ENCODE measurements at regions not wholly inside any gene's neighbourhood (a gene's known extent, or its start where the extent isn't known, plus 50 kb on each side); places are given as distances from the start of the nearest gene placed in this dataset.

DNA sequence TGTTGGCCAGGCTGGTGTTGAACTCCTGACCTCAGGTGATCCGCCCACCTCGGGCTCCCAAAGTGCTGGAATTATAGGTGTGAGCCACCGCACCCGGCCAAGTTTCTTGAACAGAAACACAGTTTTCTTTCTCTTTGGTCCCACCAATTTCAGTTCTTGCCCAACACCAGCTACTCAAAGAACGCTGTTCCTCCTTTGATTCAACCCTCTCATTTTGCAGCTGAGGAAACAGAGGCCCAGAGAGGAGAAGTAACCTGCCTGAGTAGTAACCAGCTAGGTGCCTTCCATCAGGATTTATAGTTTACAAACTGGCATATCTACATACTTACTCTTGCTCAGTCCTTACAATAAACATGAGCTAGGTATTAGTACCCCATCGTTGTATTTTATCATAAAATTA is 119.9 kb downstream of the SYF2 start:
- H3K27me3 ChIP-seq (ENCODE audit: control insufficient read depth in 1 of 2, insufficient read depth in 2 of 2, low read length in 2 of 2) = no peaks in the 10 kb centered on the region
- no peak overlapping the region for H3K27ac ChIP-seq (ENCODE audit: low read depth, low read length)
- no peak overlapping the region for H3K4me3 ChIP-seq (ENCODE audit: low read depth in 1 of 2, low read length in 2 of 2)
- H3K9me3 ChIP-seq (ENCODE audit: low read length) = no peaks in the 10 kb centered on the region
- H3K4me1 ChIP-seq (ENCODE audit: insufficient read depth, low read length) = no peaks in the 10 kb centered on the region
- no peak overlapping the region for H3K9ac ChIP-seq (ENCODE audit: low read length)
- no peaks in the 10 kb centered on the region for H3K36me3 ChIP-seq (ENCODE audit: insufficient read depth, low read length)

DNA sequence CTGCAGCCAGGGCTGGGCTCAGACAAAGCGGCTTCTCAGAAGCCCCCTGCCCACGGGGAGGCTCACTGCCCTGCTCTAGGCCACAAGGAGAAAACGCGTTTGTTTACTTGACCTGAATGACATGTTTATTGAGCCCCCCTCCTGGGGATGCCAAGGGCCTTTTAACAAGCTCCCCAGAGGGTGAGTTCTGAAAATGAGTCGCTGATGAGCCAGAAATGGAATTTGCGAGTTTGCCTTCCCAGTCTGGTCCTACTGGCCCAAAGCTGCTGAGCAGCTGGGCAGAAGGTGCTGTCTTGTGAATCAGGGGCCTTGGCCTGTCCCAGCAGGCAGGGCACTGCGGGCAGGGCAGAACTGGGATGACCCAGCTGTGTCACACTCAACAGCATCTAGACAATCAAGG is 120.6 kb downstream of the SYF2 start:
- Histone ChIP-seq H3K9ac (ENCODE audit: low read length) (no peak overlapping the region), H3K27me3 (ENCODE audit: control insufficient read depth in 1 of 2, insufficient read depth in 2 of 2, low read length in 2 of 2) (peaks cover 0 to 6% of the 10 kb centered on the region in 2 donors), H3K36me3 (ENCODE audit: insufficient read depth, low read length) (no peaks in the 10 kb centered on the region), H3K4me3 (ENCODE audit: low read depth in 1 of 2, low read length in 2 of 2) (no peak overlapping the region), H3K9me3 (ENCODE audit: low read length) (no peaks in the 10 kb centered on the region), H3K27ac (ENCODE audit: low read depth, low read length) (no peak overlapping the region), H3K4me1 (ENCODE audit: insufficient read depth, low read length) (no peaks in the 10 kb centered on the region)

DNA sequence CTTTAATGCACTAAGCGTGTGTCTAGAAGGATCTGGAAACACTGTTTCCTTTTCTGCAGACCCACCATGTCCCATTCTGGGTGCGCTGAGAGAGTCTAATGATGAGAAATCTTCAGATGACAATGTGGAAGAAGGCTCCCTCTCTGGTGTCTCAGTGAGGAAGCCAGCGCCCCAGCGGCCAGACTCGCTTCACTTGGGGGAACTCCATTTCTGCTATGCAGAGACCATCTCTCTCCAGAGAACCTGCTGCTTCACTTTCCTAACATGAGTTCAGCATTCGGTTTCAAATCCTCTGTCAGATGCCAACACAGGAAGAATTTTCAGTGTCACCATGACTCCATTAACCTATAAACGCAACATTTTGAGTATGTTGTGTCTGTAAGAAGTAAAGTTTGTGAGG is 121.8 kb downstream of the SYF2 start:
- Histone ChIP-seq H3K27me3 (ENCODE audit: control insufficient read depth in 1 of 2, insufficient read depth in 2 of 2, low read length in 2 of 2) (peaks cover 0 to 8% of the 10 kb centered on the region in 2 donors), H3K9me3 (ENCODE audit: low read length) (no peaks in the 10 kb centered on the region), H3K4me1 (ENCODE audit: insufficient read depth, low read length) (no peaks in the 10 kb centered on the region), H3K9ac (ENCODE audit: low read length) (no peak overlapping the region), H3K27ac (ENCODE audit: low read depth, low read length) (no peak overlapping the region), H3K36me3 (ENCODE audit: insufficient read depth, low read length) (no peaks in the 10 kb centered on the region), H3K4me3 (ENCODE audit: low read depth in 1 of 2, low read length in 2 of 2) (no peak overlapping the region)

DNA sequence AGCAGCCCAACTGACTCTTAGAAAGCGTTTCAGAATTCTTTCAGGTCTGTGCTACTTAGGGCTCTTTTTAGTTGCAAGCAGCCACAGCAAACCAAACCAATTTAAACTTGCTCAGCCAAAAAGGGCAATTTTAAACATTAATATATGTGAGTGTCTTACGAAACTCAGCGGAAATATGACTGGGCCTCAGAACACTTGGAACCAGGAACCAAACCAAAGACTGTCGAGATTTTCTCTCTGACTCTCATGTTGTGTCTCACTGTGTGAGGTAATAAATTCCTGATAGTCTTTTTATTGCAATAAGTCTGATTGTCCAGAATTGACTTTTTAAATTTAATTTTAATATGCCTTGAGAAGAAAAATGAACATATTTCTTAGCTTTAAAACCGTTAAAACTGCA is 122.3 kb downstream of the SYF2 start:
- no peak overlapping the region for H3K9ac ChIP-seq (ENCODE audit: low read length)
- no peak overlapping the region for H3K27ac ChIP-seq (ENCODE audit: low read depth, low read length)
- H3K4me3 ChIP-seq (ENCODE audit: low read depth in 1 of 2, low read length in 2 of 2) = no peak overlapping the region
- no peaks in the 10 kb centered on the region for H3K9me3 ChIP-seq (ENCODE audit: low read length)
- no peaks in the 10 kb centered on the region for H3K36me3 ChIP-seq (ENCODE audit: insufficient read depth, low read length)
- no peaks in the 10 kb centered on the region for H3K4me1 ChIP-seq (ENCODE audit: insufficient read depth, low read length)
- H3K27me3 ChIP-seq (ENCODE audit: control insufficient read depth in 1 of 2, insufficient read depth in 2 of 2, low read length in 2 of 2) = peaks cover 0 to 8% of the 10 kb centered on the region in 2 donors

DNA sequence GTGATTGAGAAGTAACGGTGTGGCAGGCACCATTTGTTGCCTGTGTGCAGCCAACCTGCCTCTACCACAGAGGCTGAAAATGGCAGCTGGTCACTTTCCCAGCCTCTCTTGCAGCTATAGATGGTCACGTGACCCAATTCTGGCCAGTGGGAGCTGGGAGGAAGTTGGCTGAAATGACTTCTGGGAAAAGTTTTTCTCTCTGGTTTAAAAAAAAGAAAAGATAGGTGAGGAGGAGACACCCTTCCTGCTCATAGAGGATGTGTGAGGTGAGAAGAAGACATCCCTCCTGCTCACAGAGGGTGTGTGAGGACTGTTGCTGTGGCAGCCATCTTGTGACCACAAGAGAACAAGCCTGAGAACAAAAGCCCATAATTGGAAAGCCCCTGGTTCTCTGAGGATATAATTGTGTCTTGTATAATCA is 122.8 kb downstream of the SYF2 start:
- no peak overlapping the region for H3K4me3 ChIP-seq (ENCODE audit: low read depth in 1 of 2, low read length in 2 of 2)
- H3K36me3 ChIP-seq (ENCODE audit: insufficient read depth, low read length) = no peaks in the 10 kb centered on the region
- no peaks in the 10 kb centered on the region for H3K4me1 ChIP-seq (ENCODE audit: insufficient read depth, low read length)
- no peaks in the 10 kb centered on the region for H3K9me3 ChIP-seq (ENCODE audit: low read length)
- no peak overlapping the region for H3K9ac ChIP-seq (ENCODE audit: low read length)
- peaks cover 0 to 8% of the 10 kb centered on the region in 2 donors for H3K27me3 ChIP-seq (ENCODE audit: control insufficient read depth in 1 of 2, insufficient read depth in 2 of 2, low read length in 2 of 2)
- H3K27ac ChIP-seq (ENCODE audit: low read depth, low read length) = no peak overlapping the region

DNA sequence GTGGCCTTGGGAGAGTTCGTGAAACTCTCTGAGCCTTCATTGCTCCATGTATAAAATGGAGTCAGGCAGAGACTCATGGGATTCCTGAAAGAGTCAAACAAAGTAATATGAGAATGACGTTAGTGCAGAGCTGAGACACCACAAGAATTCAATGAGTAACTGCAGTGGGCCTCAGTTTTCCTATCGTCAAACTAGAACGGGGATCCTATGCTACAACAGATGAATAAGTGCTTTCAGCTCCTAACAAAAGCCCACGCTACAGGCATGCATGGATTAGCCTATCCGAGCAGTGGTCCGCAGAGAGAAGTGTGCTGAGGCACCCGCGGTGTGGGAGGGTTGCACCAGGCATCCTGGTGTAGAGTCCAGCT is 124.7 kb downstream of the SYF2 start:
- H3K36me3 ChIP-seq (ENCODE audit: insufficient read depth, low read length) = no peaks in the 10 kb centered on the region
- H3K9ac ChIP-seq (ENCODE audit: low read length) = no peak overlapping the region
- H3K9me3 ChIP-seq (ENCODE audit: low read length) = no peaks in the 10 kb centered on the region
- H3K4me3 ChIP-seq (ENCODE audit: low read depth in 1 of 2, low read length in 2 of 2) = no peak overlapping the region
- H3K27ac ChIP-seq (ENCODE audit: low read depth, low read length) = no peak overlapping the region
- H3K4me1 ChIP-seq (ENCODE audit: insufficient read depth, low read length) = no peaks in the 10 kb centered on the region
- H3K27me3 ChIP-seq (ENCODE audit: control insufficient read depth in 1 of 2, insufficient read depth in 2 of 2, low read length in 2 of 2) = peaks cover 0 to 8% of the 10 kb centered on the region in 2 donors

DNA sequence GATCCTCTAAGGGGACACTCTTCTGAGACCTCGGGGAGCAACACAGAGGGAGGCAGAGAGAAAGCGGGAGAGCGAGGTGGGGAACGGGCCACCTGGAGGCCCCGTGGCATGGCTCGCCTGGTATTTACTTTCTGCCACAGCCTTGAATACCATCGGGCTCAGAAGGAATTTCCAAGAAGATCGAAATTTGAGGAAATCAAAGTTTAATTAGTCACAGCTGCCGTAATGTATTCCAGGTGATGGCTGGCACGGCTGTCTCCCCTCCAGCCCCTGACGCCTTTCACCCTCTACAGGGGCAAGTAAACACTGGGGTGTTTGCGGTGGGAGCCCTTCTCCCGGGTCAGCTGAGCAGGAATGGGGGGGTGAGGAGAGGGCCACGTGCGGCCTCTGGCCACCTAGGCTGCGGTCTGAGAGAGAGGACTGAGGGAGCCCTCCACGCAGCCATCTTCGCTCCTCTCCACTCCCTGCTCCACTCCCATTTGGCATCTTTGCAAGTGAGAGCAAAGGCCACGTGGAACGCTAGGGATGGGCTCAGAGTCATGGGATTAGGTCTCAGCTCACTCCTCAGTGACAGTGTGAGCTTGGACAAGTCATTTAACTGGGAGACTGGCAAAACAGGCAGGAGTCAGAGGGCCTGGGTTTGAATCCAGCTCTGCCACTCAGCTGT is 125.2 kb downstream of the SYF2 start:
- no peak overlapping the region for H3K4me3 ChIP-seq (ENCODE audit: low read depth in 1 of 2, low read length in 2 of 2)
- H3K36me3 ChIP-seq (ENCODE audit: insufficient read depth, low read length) = no peaks in the 10 kb centered on the region
- H3K4me1 ChIP-seq (ENCODE audit: insufficient read depth, low read length) = no peaks in the 10 kb centered on the region
- H3K27ac ChIP-seq (ENCODE audit: low read depth, low read length) = no peak overlapping the region
- peaks cover 0 to 8% of the 10 kb centered on the region in 2 donors for H3K27me3 ChIP-seq (ENCODE audit: control insufficient read depth in 1 of 2, insufficient read depth in 2 of 2, low read length in 2 of 2)
- no peak overlapping the region for H3K9ac ChIP-seq (ENCODE audit: low read length)
- H3K9me3 ChIP-seq (ENCODE audit: low read length) = no peaks in the 10 kb centered on the region

DNA sequence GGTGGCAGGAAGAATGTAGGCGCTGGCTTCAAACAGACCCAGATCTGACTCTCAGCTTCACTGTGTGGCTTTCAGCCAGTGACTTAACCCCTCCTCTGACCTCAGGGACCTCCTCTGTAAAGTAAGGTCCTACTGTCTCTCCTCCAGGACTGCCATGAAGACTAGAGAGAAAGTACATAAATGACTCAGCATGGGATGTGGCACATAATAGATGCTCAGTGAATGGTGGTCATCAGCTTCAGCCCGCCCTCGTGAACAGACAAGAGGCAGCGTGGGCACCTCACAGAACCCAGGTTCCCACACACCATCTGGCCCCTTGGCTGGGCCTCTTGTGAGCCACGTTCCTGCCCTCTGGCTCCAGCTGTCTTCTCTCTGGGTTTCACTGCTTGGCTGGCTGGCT is 126.0 kb downstream of the SYF2 start:
- H3K9me3 ChIP-seq (ENCODE audit: low read length) = no peaks in the 10 kb centered on the region

DNA sequence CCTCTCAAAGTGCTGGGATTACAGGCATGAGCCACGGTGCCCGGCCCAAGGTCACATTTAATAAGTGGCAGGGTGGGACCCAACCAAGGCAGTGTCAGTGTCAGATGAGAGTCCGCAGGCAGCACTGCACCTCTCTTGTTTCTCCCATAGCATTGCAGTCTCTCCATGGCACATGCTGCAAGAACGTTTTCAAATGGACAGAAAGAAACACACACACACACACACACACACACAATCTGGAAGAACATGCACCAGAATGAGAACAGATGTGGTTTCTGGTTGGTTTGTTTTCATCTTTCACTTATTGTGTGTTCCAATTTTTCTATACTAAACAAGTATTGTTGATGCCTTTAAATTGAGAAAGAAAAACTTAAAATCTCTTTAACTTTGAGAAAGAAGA is 126.5 kb downstream of the SYF2 start:
- Histone ChIP-seq H3K27ac (ENCODE audit: low read depth, low read length) (no peak overlapping the region), H3K27me3 (ENCODE audit: control insufficient read depth in 1 of 2, insufficient read depth in 2 of 2, low read length in 2 of 2) (peaks cover 0 to 9% of the 10 kb centered on the region in 2 donors), H3K4me1 (ENCODE audit: insufficient read depth, low read length) (no peaks in the 10 kb centered on the region), H3K9ac (ENCODE audit: low read length) (no peak overlapping the region), H3K9me3 (ENCODE audit: low read length) (no peaks in the 10 kb centered on the region), H3K4me3 (ENCODE audit: low read depth in 1 of 2, low read length in 2 of 2) (no peak overlapping the region), H3K36me3 (ENCODE audit: insufficient read depth, low read length) (no peaks in the 10 kb centered on the region)

More for the DNA sequence above, 126.0 kb downstream of the SYF2 start:
- no peaks in the 10 kb centered on the region for H3K36me3 ChIP-seq (ENCODE audit: insufficient read depth, low read length)
- H3K4me1 ChIP-seq (ENCODE audit: insufficient read depth, low read length) = no peaks in the 10 kb centered on the region
- no peak overlapping the region for H3K9ac ChIP-seq (ENCODE audit: low read length)
- peaks cover 0 to 8% of the 10 kb centered on the region in 2 donors for H3K27me3 ChIP-seq (ENCODE audit: control insufficient read depth in 1 of 2, insufficient read depth in 2 of 2, low read length in 2 of 2)
- no peak overlapping the region for H3K4me3 ChIP-seq (ENCODE audit: low read depth in 1 of 2, low read length in 2 of 2)
- no peak overlapping the region for H3K27ac ChIP-seq (ENCODE audit: low read depth, low read length)

DNA sequence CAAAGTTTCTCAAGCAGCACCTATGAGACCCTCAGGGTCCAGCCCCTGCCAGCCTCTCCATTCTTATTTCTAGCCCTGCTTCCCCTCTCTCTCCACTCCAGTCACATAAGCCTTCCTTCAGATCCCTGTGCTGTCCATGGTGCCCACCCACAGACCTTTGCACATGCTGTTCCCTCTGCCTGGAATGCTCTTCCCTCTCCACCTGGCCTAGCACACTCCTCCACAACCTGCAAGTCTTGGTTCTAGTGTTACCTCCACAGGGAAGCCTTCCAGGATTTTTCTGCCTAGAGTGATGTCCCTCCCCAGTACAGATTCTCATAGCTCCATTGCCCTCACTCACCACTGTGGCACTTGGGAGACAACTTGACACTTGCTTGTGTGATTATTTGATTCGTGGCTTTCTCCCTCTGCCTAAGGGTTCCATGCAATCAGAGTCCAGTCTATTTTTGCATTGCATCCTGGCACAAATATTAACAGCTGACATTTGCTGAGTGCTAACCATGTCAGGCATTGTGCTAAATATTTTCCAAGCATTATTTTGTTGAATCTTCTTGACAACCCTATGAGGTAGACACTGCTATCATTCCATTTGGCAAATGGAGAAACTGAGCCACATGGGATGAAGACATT is 127.3 kb downstream of the SYF2 start:
- H3K27me3 ChIP-seq (ENCODE audit: control insufficient read depth in 1 of 2, insufficient read depth in 2 of 2, low read length in 2 of 2) = peaks cover 0 to 12% of the 10 kb centered on the region in 2 donors
- H3K9ac ChIP-seq (ENCODE audit: low read length) = no peak overlapping the region
- H3K9me3 ChIP-seq (ENCODE audit: low read length) = no peaks in the 10 kb centered on the region
- no peak overlapping the region for H3K27ac ChIP-seq (ENCODE audit: low read depth, low read length)
- no peaks in the 10 kb centered on the region for H3K36me3 ChIP-seq (ENCODE audit: insufficient read depth, low read length)
- no peak overlapping the region for H3K4me3 ChIP-seq (ENCODE audit: low read depth in 1 of 2, low read length in 2 of 2)
- no peaks in the 10 kb centered on the region for H3K4me1 ChIP-seq (ENCODE audit: insufficient read depth, low read length)

DNA sequence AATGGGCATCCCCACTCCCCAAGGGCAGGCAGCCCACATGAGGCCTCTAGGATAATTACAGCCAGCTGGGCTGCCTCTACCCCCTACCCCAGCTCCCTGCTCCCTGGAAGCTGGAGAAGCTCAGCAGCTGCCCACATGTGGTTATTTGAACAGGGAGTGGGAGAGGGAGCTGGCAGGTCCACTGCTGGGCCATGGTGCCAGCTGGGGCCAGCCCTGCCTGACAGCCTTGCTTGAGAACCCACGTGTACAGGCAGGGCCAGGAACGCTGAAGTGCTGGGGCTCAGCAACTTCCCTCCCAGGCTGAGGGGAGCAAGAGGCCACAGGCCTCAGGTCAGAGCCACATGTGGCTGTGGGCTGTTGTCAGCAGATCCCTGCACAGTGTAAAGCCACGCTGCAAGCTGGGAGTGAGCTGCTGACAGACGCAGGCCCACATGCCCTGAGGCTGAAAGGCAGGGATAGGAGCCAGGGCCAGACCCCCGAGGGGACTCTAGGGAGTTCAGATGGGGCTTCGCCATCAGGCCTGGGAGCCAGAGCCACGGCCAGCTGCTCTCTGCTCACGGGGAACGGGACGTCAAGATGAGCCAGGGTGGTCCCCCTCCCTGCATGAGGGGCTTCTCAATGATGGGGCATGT is 129.0 kb downstream of the SYF2 start:
- Histone ChIP-seq H3K9me3 (ENCODE audit: low read length) (no peaks in the 10 kb centered on the region), H3K9ac (ENCODE audit: low read length) (no peak overlapping the region), H3K4me1 (ENCODE audit: insufficient read depth, low read length) (no peaks in the 10 kb centered on the region), H3K36me3 (ENCODE audit: insufficient read depth, low read length) (no peaks in the 10 kb centered on the region), H3K27me3 (ENCODE audit: control insufficient read depth in 1 of 2, insufficient read depth in 2 of 2, low read length in 2 of 2) (peaks cover 0 to 12% of the 10 kb centered on the region in 2 donors), H3K4me3 (ENCODE audit: low read depth in 1 of 2, low read length in 2 of 2) (no peak overlapping the region), H3K27ac (ENCODE audit: low read depth, low read length) (no peak overlapping the region)
